ENCODE measurements at regions not wholly inside any gene's neighbourhood (a gene's known extent, or its start where the extent isn't known, plus 50 kb on each side); places are given as distances from the start of the nearest gene placed in this dataset.

DNA sequence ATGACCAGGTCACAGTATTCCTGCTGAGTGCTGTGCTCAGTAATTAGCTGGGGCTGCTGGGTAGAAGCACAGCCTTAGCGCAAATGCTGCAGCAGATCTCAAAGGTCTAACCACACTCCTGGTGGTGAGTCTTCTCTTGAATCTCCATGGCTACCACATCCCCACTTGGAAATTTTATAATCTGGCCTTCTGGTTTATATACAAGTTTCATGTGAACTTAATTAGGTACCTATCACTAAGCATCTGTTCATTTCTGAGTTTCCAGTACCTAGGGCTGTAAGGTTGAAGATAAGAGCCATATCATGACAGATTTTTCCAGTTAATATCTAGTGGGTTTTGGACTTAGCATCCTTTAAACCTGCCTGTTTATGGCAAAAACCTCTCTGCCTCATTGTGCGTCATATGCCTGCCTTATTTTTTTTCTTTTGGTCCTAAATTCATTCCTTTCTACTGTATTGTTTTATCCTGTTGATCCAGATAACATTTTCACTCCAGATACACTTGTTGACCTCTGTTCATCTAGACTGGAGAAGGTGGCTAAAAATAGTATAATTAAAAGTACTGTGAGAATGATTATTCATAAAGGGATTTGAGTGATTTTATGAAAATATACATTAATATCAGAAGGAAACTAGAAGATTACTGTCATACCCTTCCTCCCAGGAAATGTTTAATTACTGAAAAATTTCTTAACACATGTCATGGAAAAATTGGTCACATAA, 168.4 kb upstream of the THUMPD2 start:
- no peaks in the 10 kb centered on the region for H3K4me1 ChIP-seq
- no peak overlapping the region for H3K27ac ChIP-seq
- H3K4me3 ChIP-seq, result no peak overlapping the region
- TF ChIP-seq, protein P1, sequence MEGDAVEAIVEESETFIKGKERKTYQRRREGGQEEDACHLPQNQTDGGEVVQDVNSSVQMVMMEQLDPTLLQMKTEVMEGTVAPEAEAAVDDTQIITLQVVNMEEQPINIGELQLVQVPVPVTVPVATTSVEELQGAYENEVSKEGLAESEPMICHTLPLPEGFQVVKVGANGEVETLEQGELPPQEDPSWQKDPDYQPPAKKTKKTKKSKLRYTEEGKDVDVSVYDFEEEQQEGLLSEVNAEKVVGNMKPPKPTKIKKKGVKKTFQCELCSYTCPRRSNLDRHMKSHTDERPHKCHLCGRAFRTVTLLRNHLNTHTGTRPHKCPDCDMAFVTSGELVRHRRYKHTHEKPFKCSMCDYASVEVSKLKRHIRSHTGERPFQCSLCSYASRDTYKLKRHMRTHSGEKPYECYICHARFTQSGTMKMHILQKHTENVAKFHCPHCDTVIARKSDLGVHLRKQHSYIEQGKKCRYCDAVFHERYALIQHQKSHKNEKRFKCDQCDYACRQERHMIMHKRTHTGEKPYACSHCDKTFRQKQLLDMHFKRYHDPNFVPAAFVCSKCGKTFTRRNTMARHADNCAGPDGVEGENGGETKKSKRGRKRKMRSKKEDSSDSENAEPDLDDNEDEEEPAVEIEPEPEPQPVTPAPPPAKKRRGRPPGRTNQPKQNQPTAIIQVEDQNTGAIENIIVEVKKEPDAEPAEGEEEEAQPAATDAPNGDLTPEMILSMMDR (IDR thresholded peaks at IDR 0.05), result no peak
- TF ChIP-seq POLR2A (IDR thresholded peaks at IDR 0.05) (no peak), EP300 (IDR thresholded peaks at IDR 0.05) (no peak)
- H3K27me3 ChIP-seq, result no peaks in the 10 kb centered on the region
- DNase-seq (ENCODE audit: low spot score in 2 of 2), result no peak
- 91 to 96% methylated on average over 2 of the region's 2 CpGs for WGBS, 2 donors
- H3K9me3 ChIP-seq, result no peaks in the 10 kb centered on the region
- no peaks in the 10 kb centered on the region for H3K36me3 ChIP-seq

DNA sequence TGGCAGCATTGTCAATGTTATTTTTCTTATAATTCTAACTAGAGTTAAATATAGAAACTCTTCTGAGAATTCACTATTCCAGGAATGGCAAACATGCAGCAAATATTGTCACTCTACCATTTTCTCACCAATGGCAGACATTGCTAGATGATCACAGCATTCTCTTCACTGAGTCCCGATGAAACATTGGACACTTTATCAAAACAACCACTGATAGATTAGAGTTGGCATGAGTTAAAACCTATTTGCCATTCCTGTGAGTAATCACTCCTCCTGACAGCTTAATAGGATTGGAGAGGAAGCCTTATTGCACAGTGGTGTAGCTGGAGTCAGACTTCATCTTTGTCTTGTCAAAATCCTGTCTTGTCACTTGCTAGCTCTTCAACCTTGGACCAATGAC, 163.9 kb upstream of the THUMPD2 start:
- Histone ChIP-seq H3K36me3 (no peaks in the 10 kb centered on the region), H3K4me1 (no peaks in the 10 kb centered on the region), H3K27ac (no peak overlapping the region), H3K4me3 (no peak overlapping the region), H3K9me3 (no peaks in the 10 kb centered on the region), H3K27me3 (no peaks in the 10 kb centered on the region)
- WGBS, 2 donors, result 62 to 75% methylated on average over 1 of the region's 1 CpG
- DNase-seq (ENCODE audit: low spot score in 2 of 2), result no peak
- TF ChIP-seq, protein P1 (IDR thresholded peaks at IDR 0.05), result no peak
- TF ChIP-seq POLR2A (IDR thresholded peaks at IDR 0.05) (no peak), EP300 (IDR thresholded peaks at IDR 0.05) (no peak)

DNA sequence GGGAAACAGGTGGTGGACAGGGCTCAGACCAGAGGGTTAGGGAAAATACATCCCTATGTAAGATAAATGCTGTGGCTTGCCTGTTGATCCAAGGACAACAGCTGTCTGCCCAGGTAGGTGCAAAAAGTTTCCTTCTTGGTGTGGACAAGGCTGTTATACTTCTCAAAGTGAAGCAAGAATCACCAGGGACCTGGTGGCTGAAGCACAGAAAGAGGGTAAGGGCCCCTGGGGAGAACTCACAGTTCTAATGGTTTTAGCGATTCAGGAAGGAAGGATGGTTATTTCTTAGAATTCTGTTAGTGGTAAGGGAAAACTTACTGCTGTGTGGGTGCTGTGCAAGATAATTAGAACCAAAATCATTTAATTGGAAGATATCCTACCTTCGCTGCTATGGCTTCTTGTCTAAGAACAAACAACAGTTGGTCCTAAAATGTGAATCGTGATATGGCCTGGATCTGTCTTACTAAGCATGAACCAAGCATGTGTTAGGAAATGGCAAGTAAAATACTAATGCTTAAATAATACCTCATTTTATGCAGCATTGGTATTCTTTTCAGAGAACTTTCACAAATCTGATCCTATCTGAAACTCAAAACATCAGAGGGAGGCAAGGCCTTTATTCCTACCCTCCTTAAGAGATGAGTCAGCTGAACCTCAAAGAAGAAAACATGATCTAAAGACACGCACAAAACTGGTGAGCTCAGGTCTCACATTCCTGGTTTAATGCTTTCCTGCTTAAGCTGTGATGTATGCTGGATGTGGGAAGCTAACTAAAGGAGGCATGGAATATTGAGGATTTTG, 159.2 kb upstream of the THUMPD2 start:
- Histone ChIP-seq H3K4me1 (no peaks in the 10 kb centered on the region), H3K9me3 (no peaks in the 10 kb centered on the region), H3K4me3 (no peak overlapping the region), H3K27ac (no peak overlapping the region), H3K27me3 (no peaks in the 10 kb centered on the region), H3K36me3 (no peaks in the 10 kb centered on the region)
- DNase-seq (ENCODE audit: low spot score in 2 of 2), result no peak
- TF ChIP-seq POLR2A (IDR thresholded peaks at IDR 0.05) (no peak), EP300 (IDR thresholded peaks at IDR 0.05) (no peak)
- TF ChIP-seq, protein P1 (IDR thresholded peaks at IDR 0.05), result no peak
- 79 to 89% methylated on average over 4 of the region's 4 CpGs for WGBS, 2 donors

DNA sequence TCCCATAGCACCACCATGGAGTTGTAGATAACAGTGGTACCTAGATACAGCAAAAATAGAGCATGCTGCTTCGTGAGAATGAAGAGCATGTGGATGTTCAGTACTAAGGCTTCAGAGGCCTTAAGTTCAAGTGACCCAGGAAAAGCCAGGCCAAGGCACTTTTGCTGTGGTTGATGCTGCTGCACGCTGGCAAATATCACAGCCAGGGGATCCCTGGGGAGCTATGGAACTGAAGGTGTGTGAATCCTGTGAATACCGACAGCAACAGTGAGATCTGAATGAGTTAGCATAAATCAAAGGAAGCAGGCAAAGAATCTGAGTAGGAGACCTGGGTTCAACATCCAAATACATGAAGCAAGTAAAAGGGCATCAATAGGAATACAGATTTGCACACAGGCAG, 158.6 kb upstream of the THUMPD2 start:
- H3K27ac ChIP-seq, result no peak overlapping the region
- 77 to 88% methylated on average over 3 of the region's 3 CpGs for WGBS, 2 donors
- TF ChIP-seq EP300 (IDR thresholded peaks at IDR 0.05), result no peak
- no peak for TF ChIP-seq POLR2A (IDR thresholded peaks at IDR 0.05)
- TF ChIP-seq, protein P1 (IDR thresholded peaks at IDR 0.05), result no peak

DNA sequence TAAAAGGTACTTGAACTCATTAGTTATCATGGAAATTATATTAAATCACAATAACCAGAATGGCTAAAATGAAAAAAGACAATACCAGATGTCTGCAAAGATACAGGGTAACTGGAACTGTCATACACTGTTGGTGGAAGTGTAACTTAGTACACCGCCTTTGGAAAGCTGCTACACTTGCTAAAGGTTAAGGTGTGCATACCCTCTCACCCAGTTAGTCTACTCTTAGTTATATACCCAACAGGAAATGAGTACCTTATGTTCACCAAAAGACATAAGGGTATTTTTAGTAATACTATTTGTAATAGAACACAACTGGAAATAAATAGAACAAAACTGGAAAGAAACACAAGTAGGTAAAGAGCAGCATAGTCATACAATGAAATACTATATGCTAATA, 155.8 kb upstream of the THUMPD2 start:
- H3K9me3 ChIP-seq, result no peaks in the 10 kb centered on the region
- WGBS, 2 donors, result 82 to 97% methylated on average over 1 of the region's 1 CpG
- H3K27me3 ChIP-seq, result no peaks in the 10 kb centered on the region
- H3K4me3 ChIP-seq, result no peak overlapping the region
- no peaks in the 10 kb centered on the region for H3K36me3 ChIP-seq
- TF ChIP-seq EP300 (IDR thresholded peaks at IDR 0.05) (no peak), POLR2A (IDR thresholded peaks at IDR 0.05) (no peak)
- TF ChIP-seq, protein P1 (IDR thresholded peaks at IDR 0.05), result no peak
- no peak overlapping the region for H3K27ac ChIP-seq
- H3K4me1 ChIP-seq, result no peaks in the 10 kb centered on the region
- DNase-seq (ENCODE audit: low spot score in 2 of 2), result no peak

More for the DNA sequence above, 158.6 kb upstream of the THUMPD2 start:
- H3K9me3 ChIP-seq, result no peaks in the 10 kb centered on the region
- no peak for DNase-seq (ENCODE audit: low spot score in 2 of 2)
- no peaks in the 10 kb centered on the region for H3K27me3 ChIP-seq
- no peaks in the 10 kb centered on the region for H3K36me3 ChIP-seq
- no peak overlapping the region for H3K4me3 ChIP-seq
- no peaks in the 10 kb centered on the region for H3K4me1 ChIP-seq
